ENCODE measurements at regions not wholly inside any gene's neighbourhood (a gene's known extent, or its start where the extent isn't known, plus 50 kb on each side); places are given as distances from the start of the nearest gene placed in this dataset.

GRCh38 chr6:99184696-99185095 lies 164.8 kb downstream of the FAXC start:
- Histone ChIP-seq H4K20me1 (ENCODE audit: insufficient read depth, low read length) (no peaks in the 10 kb centered on the region), H3K4me1 (ENCODE audit: insufficient read depth, low read length) (no peaks in the 10 kb centered on the region), H3K27ac (ENCODE audit: extremely low read length, insufficient read depth, low read length) (no peak overlapping the region), H3K9ac (ENCODE audit: insufficient read depth, low read depth, low read length) (no peak overlapping the region), H3K9me3 (ENCODE audit: low read length) (no peaks in the 10 kb centered on the region), H3K27me3 (ENCODE audit: control insufficient read depth in 1 of 2, insufficient read depth in 2 of 2, low read length in 2 of 2) (no peaks in the 10 kb centered on the region), H3K79me2 (ENCODE audit: insufficient read depth, low read length) (no peaks in the 10 kb centered on the region), H3K36me3 (replicated peaks in 1 of 2; ENCODE audit: control insufficient read depth in 1 of 2, insufficient read depth in 2 of 2, low read length in 2 of 2) (no peaks in the 10 kb centered on the region), H3K4me3 (replicated peaks in 1 of 3; ENCODE audit: insufficient read depth in 1 of 3, low read depth in 2 of 3, low read length in 3 of 3) (no peak overlapping the region), H2AFZ (ENCODE audit: low read length) (no peak overlapping the region), H3K4me2 (ENCODE audit: low read depth, low read length) (no peak overlapping the region)
- DNase-seq (ENCODE audit: low spot score) (no peak), FAIRE-seq (no peak), ATAC-seq (no peak)
- in situ Hi-C loops (cut with HindIII; ENCODE audit: extremely low pct_ligation_motif_present, low pct_unique_long_range_greater_than_20kb), result no loop called here
- no TSS peak for BruUV-seq (replicated peaks)
- no peak for TF ChIP-seq ZNF710 (CRISPR knock-in tag; IDR thresholded peaks at IDR 0.05; ENCODE audit: borderline replicate concordance)
- no peak for TF ChIP-seq PREB (CRISPR knock-in tag; IDR thresholded peaks at IDR 0.05)
- no peak for TF ChIP-seq ZNF563 (CRISPR knock-in tag; IDR thresholded peaks at IDR 0.05)
- TF ChIP-seq ARNTL (CRISPR knock-in tag; IDR thresholded peaks at IDR 0.05), result no peak
- TF ChIP-seq FOXC1 (CRISPR knock-in tag; IDR thresholded peaks at IDR 0.05; ENCODE audit: borderline replicate concordance), result no peak
- no peak for TF ChIP-seq SKIL (CRISPR knock-in tag; IDR thresholded peaks at IDR 0.05; ENCODE audit: borderline replicate concordance)
- no peak for TF ChIP-seq ZNF841 (CRISPR knock-in tag; IDR thresholded peaks at IDR 0.05; ENCODE audit: borderline replicate concordance)
- no peak for TF ChIP-seq KLF9 (CRISPR knock-in tag; IDR thresholded peaks at IDR 0.05; ENCODE audit: low read depth)
- TF ChIP-seq GTF3A (CRISPR knock-in tag; conservative IDR thresholded peaks at IDR 0.05), result no peak
- no peak for TF ChIP-seq GMEB1 (CRISPR knock-in tag; IDR thresholded peaks at IDR 0.05; ENCODE audit: borderline replicate concordance)
- TF ChIP-seq PAWR (CRISPR knock-in tag; IDR thresholded peaks at IDR 0.05; ENCODE audit: borderline replicate concordance), result no peak
- no peak for TF ChIP-seq RCOR2 (CRISPR knock-in tag; IDR thresholded peaks at IDR 0.05)
- no peak for TF ChIP-seq HINFP (CRISPR knock-in tag; IDR thresholded peaks at IDR 0.05; ENCODE audit: low read depth)
- no peak for TF ChIP-seq HNRNPH1 (optimal IDR thresholded peaks at IDR 0.05; ENCODE audit: low read depth, low read length)
- intact Hi-C loops (cut with micrococcal nuclease; ENCODE audit: unreplicated experiment), result no loop called here
- ChIA-PET CTCF (ENCODE audit: low intra/inter-chr PET ratio, low total read pairs) (no interaction called here), POLR2A (no interaction called here)
- WGBS (ENCODE audit: low lambda C conversion rate), result 1% methylated on average over 2 of the region's 2 CpGs
